ENCODE measurements at regions not wholly inside any gene's neighbourhood (a gene's known extent, or its start where the extent isn't known, plus 50 kb on each side); places are given as distances from the start of the nearest gene placed in this dataset.

GRCh38 chr11:69953356-69953755 is 124.8 kb upstream of the ANO1 start:
- TF ChIP-seq CTCF (IDR thresholded peaks at IDR 0.05): no peak
- no peak for TF ChIP-seq POLR2A (IDR thresholded peaks at IDR 0.05)

All from breast epithelium (tissue), 3 donors.